Stimulated activated CD4-positive, alpha-beta T cell treated with anti-CD3 and anti-CD28 coated beads, Interleukin-2, amount 100 ng/mL, for 48 hours (primary cell): ENCODE measurements at regions not wholly inside any gene's neighbourhood (a gene's known extent, or its start where the extent isn't known, plus 50 kb on each side); places are given as distances from the start of the nearest gene placed in this dataset.

Experiments used
- DNase-seq, 2 donors: peaks; one replicate each; pipeline ENCODE4 v3.0.0-alpha.2; 2020

- no peak for DNase-seq
Measured at GRCh38 chrX:42616981-42617380, 161.0 kb downstream of the PPP1R2C start.

- peak; percentile 1 to 19 for DNase-seq
Measured at GRCh38 chrX:42615161-42615563, 162.8 kb downstream of the PPP1R2C start.

- no peak for DNase-seq
Measured at GRCh38 chrX:42606591-42606990, 171.4 kb downstream of the PPP1R2C start.

- DNase-seq = no peak
Measured at GRCh38 chrX:42604302-42604701, 173.7 kb downstream of the PPP1R2C start.

- no peak for DNase-seq
Measured at GRCh38 chrX:42603016-42603415, 174.9 kb downstream of the PPP1R2C start.

GRCh38 chrX:42602566-42602965 lies 175.4 kb downstream of the PPP1R2C start:
- no peak for DNase-seq

- DNase-seq = no peak
Measured at GRCh38 chrX:42602136-42602535, 175.8 kb downstream of the PPP1R2C start.

- no peak for DNase-seq
Measured at GRCh38 chrX:42597481-42597880, 180.5 kb downstream of the PPP1R2C start.

GRCh38 chrX:42585842-42586621 lies 191.9 kb downstream of the PPP1R2C start:
- DNase-seq = no peak

GRCh38 chrX:42577936-42578470 lies 200.0 kb downstream of the PPP1R2C start:
- DNase-seq = no peak

- no peak for DNase-seq
Measured at GRCh38 chrX:42567268-42567667, 210.7 kb downstream of the PPP1R2C start.

- DNase-seq = no peak
Measured at GRCh38 chrX:42565739-42566138, 212.2 kb downstream of the PPP1R2C start.

- DNase-seq = no peak
Measured at GRCh38 chrX:42546800-42547199, 231.2 kb downstream of the PPP1R2C start.

GRCh38 chrX:42544883-42545282 lies 233.1 kb downstream of the PPP1R2C start:
- no peak for DNase-seq

- DNase-seq = no peak
Measured at GRCh38 chrX:42541554-42541953, 236.4 kb downstream of the PPP1R2C start.

GRCh38 chrX:42540146-42540545 lies 237.8 kb downstream of the PPP1R2C start:
- DNase-seq = no peak

- no peak for DNase-seq
Measured at GRCh38 chrX:42538405-42538804, 239.6 kb downstream of the PPP1R2C start.

GRCh38 chrX:42536286-42536685 lies 241.7 kb downstream of the PPP1R2C start:
- no peak for DNase-seq

- no peak for DNase-seq
Measured at GRCh38 chrX:42535233-42535632, 242.7 kb downstream of the PPP1R2C start.

- no peak for DNase-seq
Measured at GRCh38 chrX:42533761-42534160, 244.2 kb downstream of the PPP1R2C start.

GRCh38 chrX:42531441-42531840 lies 246.5 kb downstream of the PPP1R2C start:
- DNase-seq = no peak

GRCh38 chrX:42530027-42530426 lies 247.9 kb downstream of the PPP1R2C start:
- DNase-seq = no peak

- no peak for DNase-seq
Measured at GRCh38 chrX:42524379-42524778, 253.6 kb downstream of the PPP1R2C start.

- no peak for DNase-seq
Measured at GRCh38 chrX:42519666-42520231, 258.2 kb downstream of the PPP1R2C start.

GRCh38 chrX:42515939-42516338 lies 262.0 kb downstream of the PPP1R2C start:
- DNase-seq = no peak
